Fibroblast of peridontal ligament (primary cell): ENCODE measurements at regions not wholly inside any gene's neighbourhood (a gene's known extent, or its start where the extent isn't known, plus 50 kb on each side); places are given as distances from the start of the nearest gene placed in this dataset.

ENCODE experiments used
- DNase-seq: peaks from one replicate; pipeline ENCODE4 v3.0.0-alpha.2; 2010; ENCODE audit errors: extremely low read depth

DNA sequence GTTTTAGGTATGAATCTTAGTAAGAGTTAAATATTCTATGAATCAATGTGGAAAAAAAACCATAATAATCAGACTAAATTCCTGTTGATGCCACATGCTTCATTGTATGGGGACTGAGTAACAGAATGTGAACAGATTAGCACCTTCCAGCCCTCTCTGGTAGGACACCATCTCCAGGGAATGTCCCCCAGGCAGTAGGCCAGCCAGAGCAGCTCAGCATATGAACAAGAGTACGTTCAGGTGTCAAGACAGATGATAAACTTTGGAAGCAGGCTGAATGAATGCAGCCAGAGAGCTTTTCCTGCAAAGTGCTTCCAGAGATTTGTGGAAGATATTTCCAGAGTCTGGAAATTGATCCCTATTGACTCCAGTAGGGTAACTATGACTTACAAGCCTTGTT lies 204.4 kb downstream of the RPS29 start:
- DNase-seq, result no peak

DNA sequence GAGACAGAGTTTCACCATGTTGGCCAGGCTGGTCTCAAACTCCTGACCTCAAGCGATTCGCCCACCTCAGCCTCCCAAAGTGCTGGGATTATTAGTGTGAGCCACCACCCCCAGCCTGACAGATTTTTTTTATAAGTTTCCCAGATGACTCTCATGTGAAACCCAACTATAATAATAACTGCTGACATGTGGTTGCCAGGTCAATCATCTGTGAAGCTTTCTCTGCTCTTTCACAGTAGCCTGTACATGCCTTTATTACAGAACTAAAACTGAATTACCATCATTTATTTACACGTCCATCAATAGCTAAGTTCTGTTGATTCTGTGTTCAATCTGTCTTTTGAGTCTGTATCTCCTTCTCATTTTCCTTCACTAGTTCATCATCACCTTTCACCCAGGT lies 218.5 kb downstream of the RPS29 start:
- DNase-seq, result no peak

DNA sequence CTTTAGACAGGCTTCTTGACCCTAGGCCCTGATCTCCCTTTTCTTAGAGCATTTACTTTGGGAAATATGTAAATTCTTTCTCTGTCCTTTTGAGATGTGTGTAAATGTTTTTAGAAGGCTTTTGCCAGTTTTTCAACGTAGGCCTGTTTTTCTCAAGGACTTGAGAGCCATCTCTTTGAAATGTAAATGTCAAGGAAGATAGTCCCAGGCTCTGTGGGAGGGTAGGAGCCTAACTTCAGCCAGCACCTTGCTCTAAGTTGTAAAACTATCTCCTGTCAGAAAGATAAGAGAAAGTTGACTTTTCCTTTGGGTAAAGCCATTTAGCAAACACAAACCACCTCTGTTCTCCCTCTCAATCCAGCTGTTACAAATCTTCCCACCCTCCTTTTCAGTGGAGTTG lies 219.8 kb downstream of the RPS29 start:
- DNase-seq, result no peak

DNA sequence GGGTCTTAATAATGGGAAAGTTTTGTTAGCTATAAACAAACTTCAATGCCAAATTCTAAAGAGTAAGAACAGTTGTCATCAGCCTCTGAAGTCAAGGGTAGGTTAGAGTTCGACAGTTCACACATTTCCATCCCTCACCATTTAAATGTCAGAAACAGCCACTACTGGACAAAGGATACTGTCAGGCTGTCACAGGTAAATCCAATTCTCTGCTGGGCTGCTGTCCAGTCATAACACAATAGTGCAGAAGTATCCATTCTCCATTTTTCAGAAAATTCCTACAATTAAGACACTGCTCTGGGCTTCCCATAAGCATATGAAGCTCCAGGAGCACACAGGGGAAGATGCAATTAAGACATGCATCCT lies 221.4 kb downstream of the RPS29 start:
- DNase-seq, result no peak

DNA sequence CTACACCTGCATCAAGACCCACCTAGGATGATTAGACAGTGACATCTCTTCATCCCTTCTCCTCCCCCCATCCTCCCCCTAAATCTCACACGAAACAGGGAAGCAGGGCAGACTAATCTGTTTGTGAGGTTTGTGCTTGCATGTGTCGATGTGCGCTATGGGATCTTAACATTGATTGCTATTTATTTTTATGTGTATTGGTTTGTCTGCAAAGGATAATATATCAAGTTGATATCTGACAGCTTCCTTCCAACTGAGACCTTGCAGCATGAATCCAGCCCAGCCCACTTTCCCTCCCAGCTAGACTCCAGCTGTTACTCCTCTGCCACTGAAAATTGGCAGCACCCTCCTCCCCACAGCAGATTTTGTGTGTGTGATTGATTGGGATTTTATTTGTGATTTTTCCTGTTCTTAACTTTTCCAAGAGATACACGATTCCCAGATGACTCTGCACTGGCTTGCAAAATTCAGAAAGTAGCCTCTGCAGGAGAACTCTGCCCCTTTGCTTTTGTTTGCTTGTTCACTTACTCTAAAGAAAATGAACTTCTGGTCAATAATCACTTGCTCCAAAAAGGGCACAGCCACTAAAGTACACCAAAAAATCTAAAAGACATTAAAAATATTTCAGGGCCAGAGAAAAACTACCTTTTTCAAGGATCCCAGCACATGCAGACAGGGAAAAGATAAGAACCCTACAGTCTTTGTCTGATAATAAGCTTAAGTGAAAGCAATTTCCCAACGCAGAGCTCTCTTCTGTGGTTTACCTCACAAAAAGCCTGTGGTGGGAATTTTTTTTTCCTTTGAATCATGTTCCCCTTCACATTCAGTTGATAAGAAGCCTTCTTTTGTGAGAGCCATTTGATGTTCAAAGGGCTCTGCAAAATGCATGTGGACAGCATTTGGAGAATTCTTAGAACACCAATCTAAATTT lies 222.1 kb downstream of the RPS29 start:
- DNase-seq, result no peak

DNA sequence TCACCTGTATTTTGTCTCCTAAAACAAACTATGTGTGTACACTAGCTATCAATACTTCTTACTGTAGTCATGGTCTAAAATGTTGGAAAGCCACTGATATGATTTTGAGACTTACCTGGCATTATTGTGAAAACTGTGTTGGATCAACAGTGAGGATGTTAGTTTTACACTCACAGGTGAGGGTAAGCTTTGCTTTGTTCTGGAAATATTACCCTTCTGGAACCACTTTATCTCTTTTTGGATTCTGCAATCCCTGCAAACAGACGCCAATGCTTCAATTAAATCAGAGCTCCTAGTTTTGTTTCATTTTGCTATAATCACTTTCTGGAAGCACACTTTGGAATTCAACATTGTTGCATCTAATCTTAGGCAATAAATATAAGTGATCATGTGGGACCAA lies 223.3 kb downstream of the RPS29 start:
- DNase-seq, result no peak

DNA sequence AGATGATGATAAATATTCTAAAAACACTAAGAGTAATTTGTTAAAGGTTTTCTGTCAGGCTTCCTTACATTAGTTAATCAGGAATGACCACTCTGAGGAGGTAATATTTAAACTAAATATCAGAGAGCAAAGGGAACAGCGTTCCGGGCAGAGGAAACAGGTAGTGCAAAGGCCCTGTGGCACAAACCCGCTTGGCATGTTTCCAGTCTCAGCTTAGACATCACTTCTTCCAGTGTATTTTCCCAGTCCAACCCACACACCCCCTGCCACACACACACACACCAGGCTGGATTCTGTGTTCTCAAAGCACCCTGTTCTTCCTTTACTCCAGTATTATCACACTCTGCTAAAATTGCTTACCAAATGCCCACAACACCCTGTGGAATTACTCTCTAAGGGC lies 247.1 kb downstream of the RPS29 start:
- DNase-seq, result no peak

DNA sequence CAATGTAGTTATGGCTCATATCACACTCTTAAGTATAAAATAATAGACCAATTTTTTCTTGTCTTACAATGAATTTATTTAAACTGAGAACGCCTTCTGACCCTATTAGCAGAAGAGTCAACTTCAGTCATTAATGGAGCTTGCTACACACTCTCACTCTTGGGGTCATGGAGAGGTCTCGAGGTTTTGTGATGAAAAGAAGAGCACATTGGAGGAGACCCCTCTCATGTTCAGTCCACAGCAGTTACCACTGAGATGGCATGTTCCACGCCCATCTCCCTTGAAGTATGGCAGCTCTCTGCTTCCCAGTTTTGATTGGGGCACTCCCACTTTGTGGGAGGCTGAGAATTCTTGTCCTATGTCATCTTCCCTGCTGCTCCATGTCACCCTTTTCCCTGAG lies 266.4 kb downstream of the RPS29 start:
- no peak for DNase-seq

DNA sequence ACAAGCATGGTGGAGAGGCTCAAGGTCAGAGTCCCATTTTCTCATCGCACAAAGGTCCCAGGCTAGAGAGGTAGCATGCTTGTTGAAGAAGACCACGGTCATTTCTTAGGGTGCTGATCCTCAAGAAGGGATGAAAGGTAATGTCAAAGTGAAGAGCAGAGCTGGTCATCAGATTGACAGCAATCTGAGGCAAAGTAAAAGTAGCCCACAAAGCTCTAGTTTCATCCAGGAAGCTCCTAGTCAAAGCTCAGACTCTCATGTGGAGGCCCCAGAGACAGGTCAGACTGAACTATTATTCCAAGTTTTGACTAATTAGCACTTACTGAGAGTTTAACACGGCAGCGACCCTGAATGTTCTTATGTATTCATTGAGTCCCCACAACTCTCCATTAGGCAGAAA lies 270.6 kb downstream of the RPS29 start:
- DNase-seq, result no peak

DNA sequence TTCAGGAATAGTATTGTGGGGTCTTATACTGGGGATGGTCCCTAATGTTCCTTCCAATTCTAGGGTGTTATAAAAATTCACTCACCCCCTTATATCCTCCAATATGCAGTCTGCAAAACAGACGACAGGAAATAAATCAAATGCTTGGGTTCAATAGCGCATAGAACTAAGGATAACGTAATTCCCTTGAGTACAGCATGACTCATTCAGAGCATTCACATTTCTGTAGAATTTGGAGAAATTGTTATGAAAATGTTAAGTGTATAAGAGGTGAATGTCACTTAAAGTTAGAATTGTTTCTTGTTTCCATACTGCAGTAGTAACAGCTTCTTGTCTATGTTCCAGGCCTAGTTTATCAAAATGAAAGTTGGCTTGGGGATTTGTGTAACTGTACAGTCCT lies 271.4 kb downstream of the RPS29 start:
- peak; percentile 1 for DNase-seq

DNA sequence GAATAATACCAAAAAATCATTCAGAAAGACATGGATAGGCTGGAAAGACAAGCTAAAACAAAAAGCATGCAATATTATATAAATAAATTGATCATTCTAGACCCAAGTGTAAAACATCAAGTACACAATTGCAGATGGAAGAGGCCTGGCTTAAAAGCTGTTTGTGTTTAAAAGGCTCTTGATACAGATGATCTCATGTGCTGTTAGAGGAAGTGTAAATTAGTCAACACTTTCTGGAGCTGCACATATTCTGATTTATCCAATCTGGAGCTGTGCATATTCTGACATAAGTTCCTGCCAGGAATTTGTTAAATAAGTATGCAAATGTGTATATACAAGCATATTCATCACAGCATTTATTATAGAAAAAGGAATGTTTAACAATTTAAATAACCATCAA lies 273.1 kb downstream of the RPS29 start:
- DNase-seq, result no peak

DNA sequence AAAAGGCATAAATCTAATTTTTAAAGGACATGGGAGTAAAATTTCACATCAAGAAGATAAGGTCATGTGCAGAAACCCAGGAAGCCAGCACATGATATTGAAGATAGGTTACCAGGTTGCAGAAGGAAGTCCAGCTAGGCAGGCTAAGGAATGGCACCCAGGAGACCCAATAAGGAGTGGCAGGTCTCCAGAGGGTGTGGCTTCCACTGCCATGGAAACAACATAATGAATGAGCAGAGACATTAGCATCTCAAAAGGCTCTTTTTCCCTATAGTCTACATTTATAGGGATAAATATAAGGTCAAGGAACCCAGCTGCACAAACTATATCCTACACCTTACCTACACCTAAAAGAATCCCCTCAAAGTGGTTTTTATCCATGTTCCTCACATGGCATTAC lies 275.9 kb downstream of the RPS29 start:
- no peak for DNase-seq

DNA sequence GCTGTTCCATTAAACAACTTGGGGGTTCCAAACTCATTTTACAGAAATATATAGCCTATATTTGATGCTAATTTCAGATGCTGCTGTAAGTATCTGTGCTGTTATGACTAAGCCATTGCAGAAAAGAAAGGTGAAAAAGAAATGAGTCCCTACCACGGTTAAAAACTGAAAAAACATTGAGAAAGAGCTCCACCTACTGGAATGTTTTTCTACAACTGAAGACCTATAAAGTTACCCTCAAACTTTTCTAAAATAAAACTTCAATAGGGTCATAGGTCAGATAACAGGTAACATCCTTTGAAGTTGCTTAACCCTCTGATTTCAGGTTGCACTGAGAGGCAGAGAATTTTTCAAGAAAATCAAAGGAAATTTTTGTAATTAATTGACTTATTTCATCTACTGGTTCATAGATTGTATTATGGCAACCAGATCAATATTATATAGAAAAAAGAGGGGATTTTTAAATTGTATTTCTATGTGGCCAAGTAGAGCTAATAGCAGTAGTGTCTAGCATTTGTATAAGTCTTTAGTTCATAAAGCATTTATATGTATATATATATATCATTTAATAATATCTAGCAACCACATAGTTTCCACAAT lies 279.9 kb downstream of the RPS29 start:
- DNase-seq, result peak; percentile 8

DNA sequence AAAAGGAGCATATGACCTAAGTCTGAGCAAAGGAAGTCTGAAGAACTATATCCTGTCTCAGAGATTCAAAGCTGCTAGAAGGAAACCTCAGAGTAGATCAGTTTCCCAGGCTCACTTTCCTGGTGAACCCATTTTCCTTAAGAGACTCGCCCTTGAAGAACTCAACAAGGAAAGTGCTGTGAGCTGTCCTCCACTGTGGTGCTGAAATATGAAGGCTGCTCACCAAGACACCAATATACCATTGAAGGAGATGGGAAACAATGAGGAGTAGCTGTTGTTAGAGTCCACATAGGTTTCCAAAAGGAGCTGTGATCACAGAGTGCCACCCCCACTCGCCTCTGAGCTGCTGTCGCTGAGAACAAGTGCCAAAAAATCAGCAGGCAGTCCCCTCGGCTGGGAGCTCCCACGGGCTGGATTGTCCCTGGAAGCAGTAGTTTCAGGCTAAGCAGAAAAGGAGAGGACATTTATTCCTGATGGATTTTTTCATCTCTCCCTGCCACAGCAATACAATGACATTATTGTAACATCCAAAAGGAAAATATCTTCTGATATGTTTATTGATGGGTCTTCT lies 282.1 kb downstream of the RPS29 start:
- DNase-seq, result peak; percentile 9

DNA sequence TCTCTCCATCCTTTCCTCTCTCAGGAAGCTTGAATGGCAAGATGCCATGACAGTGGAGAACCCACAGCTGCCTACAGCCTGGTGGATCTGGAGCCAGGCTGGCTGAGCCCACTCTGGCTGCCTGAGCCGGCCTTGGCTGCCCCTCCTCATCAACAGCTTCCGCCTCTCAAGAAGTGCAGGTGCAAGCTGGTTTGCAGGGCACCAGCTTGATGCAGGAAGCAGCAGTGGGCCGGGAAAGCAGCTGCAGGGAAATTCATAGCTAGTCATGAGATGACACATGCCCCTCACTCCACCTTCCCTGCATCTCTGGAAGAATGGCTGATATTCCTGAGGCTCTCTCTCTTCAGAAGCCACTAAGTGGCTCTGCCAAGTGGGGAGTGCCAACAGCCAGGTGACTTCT lies 289.1 kb downstream of the RPS29 start:
- no peak for DNase-seq

DNA sequence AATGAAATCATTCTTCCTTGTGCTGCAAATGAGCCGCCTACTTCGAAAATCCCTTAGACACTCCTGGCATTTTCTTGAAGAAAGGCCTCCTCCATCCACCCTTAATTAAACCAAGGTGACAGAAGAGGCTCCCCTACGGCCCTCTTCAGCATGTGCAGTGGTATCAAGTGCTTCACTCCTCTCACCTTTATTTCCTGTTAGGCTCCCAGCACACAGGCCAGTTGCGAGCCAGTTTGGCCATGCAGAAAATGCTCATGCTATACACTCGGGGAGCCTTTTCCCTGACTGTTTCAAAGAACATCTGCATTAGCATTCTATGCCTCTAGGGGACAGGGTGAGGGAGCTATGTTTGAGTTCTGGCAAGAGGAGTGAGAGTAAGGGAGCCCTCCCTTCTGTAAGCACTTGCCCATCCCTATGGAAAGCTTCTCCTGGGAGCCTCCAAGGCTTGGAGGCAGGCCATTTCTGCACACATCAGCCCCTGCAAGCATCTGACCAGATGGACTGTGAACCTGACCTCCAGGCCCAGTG lies 291.5 kb downstream of the RPS29 start:
- no peak for DNase-seq

DNA sequence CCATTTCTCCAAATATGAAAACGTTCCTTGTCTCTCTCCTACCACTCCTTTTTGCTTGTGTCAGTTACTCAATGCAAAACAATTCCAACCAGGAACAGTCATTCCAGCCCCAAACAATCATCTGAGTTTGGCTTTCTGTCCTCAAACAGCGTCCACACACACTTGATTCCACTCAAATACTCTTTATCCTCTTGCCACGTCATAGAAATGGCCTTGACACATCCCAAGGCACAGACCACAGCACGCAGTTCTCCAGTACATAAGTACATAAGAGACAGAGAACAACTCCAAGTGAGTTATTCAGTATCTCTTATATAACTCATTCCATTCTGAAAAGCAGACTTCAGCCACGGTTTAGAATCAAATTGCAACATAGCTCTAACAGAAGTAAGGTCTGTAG lies 299.2 kb downstream of the RPS29 start:
- no peak for DNase-seq

DNA sequence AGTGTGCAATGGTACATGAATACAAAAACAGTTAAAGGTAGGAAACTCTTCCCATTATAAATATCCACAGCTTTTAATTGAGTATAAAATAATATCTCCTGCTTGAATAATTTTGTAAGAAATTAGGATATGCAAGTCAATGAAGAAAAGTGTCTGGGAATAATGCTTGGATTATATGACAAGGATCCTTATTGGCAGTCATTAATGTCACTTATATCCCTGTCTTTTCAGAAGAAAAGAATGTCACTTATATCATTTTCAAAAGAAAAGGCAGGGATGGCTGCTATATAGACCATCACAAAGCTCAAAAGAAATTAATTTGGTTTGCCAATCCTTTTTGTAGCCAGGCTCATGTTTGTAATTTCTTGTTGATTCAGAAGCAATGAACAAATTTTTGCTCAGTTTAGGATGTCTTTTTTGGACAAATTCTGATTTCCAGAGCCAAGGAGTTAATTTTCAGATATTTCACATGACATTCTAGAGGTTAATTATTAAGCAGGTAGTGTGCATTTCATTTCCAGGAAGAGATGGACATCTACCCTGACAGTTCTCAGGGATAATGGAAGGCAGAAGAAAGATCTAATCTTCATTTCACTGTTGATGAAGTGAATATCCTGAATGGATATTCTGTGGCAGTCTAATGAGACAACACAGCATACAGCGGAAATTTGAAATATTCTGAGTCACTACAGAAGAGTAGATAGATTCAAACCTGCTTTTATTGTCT lies 299.8 kb downstream of the RPS29 start:
- no peak for DNase-seq

DNA sequence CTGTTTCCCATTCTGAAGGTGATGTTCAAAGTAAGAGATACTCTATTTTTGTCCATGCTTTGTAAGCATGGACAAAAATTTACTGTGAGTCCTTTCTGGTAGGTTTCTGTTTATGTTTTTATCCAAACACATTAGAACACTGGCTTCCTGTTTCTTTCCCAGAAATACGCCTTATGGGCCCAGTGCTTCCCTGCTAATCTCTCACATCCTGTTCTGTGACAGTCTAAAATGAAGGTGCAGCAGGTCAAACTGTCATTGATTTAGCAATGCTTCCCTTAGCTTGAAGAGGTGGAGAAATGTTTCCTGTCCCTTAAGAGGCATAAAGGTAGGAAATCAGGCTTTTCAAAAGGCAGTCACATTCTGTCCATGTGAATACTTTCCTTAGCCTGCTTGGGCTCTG lies 305.6 kb downstream of the RPS29 start:
- no peak for DNase-seq

DNA sequence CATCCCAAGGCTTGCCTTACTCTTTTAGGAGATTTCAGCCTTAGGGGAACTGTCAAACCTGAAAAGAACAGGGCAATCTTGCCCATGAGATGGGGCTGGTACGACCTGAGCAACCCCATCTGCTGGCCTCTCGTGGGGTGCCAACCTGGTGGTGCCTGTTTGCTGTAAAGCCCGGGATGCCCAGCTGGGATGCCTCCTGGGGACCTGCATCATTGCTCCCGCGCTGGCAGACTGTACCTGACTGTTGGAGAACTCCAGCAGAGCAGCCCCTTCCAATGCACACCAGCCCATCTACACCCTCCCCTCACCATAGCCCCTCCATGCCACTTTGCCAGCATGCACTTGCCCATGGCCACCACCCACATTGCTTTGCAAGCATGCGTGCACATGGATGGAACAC lies 335.7 kb downstream of the RPS29 start:
- DNase-seq, result no peak

DNA sequence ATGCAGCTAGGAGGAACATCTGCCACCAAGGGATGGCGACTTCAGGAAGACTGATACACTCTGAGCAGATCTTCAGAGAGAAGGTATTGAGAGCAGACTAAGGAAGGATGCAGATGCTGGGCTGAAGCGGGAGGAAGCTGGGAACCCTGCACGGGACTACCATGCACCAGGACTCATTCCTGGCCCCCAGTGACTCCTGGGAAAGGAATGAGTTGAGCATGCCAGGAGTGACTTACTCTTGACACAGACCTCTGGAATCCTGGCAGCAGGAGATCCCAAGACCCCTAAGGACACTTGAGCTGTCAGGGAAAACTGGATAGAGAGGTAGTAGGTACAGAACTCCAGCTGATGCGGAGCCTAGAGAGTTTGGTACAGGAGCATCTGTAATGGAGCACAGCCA lies 336.1 kb downstream of the RPS29 start:
- no peak for DNase-seq

DNA sequence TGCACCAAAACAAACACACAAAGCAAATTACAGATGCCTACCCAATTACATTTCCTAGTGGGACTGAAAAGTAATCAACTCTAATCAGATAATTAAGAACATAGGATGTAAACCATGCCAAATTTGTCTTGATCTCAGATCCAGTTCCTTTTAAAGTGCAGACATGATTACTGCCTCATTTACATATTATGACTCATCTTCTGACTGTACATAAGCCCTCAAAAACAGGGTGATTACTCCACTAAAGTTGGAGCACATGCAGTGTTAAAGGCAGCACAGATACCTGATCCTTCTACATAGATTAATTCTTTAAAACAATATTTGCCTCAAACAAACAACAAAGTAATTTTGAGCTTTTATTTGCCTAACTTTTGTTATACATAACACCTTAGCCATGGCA lies 337.2 kb downstream of the RPS29 start:
- DNase-seq, result no peak
